GM18517 (cell line): ENCODE measurements at regions not wholly inside any gene's neighbourhood (a gene's known extent, or its start where the extent isn't known, plus 50 kb on each side); places are given as distances from the start of the nearest gene placed in this dataset.

Experiments
- ATAC-seq: cut with Tn5 transposase; IDR thresholded peaks from one replicate; pipeline ENCODE4 v1.9.1; 2021; ENCODE audit warnings: mild to moderate bottlenecking, moderate library complexity; ENCODE audit not compliant: unreplicated experiment

DNA sequence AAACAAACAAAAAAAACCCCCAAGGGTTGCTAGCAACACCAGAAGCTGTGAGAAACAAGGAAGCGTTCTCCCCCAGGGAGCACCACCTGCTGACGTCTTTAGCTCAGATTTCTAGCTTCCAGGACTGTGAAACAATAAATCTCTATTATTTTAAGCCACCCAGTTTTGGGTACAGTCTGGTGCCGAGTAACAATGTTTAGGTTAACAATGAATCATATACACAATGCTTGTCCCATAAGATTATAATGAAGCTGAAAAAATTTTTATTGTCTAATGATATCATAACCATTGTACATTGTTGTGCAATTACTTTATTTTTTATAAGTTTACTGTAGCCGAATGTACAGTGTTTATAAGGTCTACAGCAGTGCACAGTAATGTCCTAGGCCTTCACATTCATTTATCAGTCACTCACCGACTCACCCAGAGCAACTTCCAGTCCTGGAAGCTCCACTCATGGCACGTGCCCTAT, 72.1 kb upstream of the CAB39 start:
- no peak for ATAC-seq

DNA sequence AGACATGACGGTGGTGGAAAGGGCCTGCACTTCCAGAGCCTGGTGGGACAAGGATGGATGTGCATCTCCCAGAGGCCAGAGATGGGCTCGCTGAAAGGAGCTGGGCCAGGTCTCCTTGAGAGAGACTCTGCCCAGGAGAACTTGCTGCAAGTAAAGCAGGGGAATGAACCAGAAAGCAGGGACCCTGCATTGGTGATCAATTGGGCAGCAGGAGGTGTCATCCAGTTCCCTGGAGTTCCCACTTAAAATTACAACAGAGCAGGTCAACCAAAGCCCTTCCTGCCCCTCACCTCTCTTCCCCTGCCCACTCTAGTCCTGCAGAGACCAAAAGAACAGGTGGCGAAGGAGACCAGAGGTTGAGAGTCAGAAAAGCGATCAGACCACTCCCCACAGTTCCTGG, 69.7 kb upstream of the CAB39 start:
- no peak for ATAC-seq

DNA sequence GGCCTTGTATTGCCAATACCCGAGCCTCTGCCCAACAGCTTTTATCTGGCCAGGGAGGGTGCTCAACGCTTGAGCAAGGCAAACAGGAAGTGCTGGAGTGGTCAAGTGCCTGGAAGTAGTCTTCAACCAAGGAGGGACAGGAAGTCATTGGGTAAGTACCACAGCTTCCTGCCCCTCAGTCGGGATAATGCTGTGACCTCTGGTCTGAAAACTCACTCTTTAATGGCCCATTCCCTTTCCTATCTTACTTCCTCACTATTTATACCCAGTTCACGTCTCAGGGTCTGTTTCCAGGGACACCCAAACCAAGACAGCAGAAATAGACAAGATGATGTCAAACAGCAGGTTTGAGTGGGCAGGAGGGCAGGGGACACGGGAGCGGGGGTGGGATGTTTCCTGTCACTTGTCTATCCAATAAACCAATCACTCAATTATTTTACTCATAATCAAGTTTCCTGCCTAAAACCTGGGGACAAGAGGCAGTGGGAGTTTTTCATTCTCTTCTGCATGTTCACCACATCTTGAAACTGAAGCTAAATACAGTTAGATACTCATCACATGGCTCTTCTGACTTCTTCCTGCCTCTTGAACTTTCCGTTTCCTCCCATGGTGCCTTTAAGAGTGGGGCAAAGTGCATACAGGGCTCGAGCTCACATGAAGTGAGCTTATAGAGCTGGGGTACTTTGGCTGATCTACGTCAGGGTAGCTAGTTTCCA, 68.9 kb upstream of the CAB39 start:
- peak; percentile 78 for ATAC-seq

DNA sequence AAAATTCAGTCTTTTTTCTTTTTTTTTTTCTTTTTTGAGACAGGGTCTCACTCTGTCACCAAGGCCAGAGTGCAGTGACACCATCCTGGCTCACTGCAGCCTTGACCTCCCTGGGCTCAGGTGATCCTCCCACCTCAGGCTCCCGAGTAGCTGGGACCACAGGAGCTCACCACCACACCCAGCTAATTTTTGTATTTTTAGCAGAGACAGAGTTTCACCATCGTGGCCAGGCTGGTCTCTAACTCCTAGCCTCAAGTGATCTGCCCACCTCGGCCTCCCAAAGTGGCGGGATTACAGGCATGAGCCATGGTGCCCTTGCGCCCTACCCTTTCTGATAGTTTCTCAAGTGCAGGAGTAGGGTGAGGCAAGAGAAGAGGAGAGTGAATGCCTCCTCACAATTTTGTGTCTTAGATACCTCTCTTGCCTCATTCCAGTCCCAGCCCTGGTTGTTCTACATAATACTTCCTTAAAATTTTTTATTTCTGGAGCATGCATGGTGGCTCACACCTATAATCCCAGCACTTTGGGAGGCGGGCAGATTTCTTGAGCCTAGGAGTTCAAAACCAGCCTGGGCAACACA, 68.2 kb upstream of the CAB39 start:
- peak; percentile 33 for ATAC-seq

DNA sequence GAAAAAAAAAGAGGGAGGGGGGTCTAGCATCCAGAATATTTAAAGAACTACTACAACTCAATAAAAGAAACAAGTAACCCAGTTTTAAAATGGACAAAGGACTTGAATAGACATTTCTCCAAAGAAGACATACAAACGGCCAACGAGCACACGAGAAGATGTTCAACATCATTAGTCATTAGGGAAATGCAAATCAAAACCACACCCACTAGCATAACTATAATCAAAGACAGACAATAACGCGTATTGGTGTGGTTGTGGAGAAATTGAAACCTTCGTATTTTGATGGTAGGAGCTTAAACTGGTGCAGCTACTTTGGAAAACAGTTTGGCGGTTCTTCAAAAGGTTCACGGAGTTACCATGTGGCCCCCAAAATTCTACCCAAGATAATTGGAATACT, 64.3 kb upstream of the CAB39 start:
- no peak for ATAC-seq

DNA sequence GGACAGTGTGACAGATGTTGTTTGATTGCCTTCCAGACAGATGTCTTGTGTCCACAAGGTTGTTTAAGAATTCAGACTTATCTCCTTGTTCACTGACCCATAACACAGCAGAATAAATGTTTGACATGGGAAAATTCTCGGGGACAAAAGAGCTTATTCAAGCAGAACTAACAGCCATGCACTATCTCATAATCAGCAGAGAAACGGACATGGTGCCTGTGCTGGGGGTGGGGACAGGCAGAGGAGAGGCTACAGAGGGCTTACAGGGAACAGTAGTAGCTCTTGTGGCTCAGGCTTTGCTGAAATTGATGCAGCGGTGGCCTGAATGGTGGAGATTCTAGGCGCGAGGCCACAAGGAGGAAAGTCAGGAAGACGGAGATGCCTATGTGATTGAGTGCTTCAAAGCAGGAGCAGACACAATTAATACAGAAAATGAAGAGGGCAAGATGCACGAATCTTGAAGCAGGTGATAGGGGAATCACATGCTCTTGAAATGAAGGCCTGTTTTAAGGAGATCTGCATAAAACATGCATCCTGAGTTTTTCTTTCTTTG, 62.0 kb upstream of the CAB39 start:
- ATAC-seq: no peak

DNA sequence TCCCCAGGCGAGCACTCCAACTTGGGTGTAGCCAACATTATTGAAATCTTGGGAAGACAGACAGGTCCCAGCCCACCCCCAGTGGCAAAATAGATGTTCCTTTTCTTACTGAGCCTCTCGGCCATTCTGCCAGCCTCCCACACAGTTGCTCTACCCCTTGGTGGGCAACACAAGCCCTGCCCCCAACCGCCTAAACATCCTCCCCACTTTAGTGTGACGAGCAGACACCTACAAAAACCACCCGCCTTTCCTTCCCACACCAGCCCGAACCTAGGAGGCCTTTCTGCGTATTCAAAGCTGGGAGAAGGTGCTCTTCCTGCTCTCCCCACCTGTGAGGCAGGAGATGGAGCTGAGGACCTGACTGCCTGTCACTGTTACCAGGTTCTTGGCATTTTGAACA, 58.6 kb upstream of the CAB39 start:
- no peak for ATAC-seq

DNA sequence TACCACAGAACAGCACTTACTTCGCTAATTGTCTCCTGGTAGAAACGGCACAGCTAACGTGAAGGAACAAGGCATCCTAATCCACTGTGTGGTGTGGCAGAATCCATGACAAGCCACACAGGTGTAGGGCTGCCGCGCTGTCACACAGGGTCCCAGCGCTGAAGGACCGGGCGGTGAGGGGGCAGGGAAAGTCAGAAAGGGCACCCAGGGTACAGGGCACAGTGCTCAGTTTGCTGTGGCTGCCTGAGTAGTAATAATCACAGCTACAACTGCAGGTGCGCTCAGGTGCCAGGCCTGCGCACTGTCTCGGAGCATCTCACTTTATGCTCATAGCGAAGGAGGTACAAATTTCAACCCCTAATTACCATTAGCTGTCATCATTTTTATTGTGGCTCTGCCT, 55.2 kb upstream of the CAB39 start:
- ATAC-seq: no peak

DNA sequence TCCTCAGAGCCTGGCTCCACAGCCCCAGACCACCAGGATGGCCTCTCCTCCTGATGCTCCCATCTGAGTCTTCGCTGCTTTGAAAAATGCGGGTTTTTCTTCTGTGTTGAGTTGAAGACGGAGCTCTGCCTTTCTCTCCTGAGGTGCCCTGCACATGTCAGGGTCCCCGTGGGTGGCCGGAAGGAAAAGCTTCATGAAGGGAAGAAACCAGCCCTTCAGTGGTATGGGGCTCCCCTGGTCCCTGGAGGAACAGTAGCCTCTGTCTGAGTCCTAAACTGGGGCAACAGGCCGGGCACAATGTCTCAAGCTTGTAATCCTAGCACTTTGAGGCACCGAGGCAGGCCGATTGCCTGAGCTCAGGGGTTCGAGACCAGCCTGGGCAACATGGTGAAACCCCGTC, 54.7 kb upstream of the CAB39 start:
- ATAC-seq: no peak

DNA sequence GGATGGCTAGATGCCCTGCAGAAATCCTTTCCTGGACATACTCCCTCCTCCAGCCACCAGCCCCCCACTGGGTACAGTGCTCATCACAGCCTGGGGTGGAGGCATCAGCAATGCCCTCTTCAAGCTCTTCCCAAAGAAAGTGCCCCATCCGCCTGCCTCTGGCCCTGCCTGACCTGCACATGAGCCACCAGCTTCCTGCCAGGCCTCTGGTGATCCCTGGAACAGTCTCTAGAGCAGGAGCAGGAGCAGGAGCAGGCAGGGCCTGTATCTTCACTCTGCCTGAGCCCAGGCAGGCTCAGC, 54.1 kb upstream of the CAB39 start:
- ATAC-seq: no peak

DNA sequence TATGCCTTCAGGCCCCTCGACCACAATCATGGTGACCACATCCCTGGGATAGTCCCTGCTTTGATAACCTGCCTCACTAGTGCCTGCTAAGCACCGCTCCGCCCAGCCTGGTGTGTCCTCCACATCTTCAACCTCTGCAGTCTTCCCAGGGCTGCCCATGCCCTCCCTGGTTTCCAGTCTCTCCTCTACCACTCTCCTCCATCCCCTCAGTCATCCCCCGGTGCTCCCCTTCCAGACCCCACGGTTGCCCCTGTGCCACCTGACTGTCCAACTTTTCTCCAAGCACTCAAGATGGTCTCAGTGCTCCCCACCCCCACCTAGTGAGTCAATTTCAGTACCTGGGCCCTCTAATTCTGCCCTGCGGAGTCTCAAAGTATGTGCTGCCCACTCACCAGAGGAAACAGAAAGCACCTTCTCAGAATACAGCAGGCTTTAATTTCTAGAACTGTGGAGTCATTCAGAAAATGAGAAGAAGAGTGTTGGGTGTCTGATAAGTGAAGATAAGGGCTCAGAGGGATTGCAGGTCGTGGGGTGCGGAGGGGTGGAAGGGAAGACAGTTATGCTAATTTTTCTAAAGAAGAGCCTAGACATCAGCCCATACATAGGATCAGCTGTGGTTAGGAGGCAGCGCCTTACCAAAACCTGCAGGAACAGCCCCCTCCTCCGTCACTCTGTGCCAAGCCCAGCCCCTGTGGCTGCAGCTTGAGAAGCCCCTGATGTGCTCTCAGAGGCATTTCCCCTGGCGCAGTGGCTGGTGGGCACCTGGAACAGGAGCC, 53.6 kb upstream of the CAB39 start:
- peak; percentile 60 for ATAC-seq

DNA sequence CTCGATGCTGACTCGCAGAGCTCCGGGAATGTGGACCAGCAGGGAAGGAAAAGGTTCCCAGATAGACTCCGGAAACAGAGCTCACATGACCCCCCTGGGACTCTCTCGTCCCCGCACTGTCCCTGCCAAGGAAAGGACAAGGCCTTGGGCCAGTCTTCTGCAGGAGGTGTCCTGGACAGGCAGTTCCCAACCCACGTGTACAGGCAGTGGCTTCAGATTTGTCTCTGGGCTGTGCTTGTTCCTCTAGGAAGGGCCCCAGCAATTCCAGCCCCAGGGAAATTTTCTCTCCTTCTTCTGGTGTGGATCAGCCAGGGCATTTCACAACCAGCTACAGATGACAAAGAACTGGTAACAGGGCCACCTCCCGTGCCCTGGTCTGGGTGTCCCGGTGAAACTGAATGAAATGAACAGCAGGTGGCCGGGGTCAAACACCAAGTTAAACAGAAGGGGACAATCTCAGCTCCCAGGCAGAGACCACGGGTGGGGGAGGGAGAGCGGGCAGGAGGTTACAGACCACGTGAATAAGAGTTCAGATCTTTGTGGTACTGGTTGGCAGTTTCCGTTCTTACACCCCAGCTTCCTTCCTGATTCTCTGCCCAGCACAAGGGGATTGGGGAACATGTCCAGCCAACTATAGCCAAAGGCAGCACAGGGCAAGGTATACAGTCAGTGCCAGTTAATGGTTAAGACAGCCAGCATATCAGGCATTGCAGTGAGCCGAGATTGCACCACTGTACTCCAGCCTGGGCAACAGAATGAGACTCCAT, 52.2 kb upstream of the CAB39 start:
- ATAC-seq: no peak

DNA sequence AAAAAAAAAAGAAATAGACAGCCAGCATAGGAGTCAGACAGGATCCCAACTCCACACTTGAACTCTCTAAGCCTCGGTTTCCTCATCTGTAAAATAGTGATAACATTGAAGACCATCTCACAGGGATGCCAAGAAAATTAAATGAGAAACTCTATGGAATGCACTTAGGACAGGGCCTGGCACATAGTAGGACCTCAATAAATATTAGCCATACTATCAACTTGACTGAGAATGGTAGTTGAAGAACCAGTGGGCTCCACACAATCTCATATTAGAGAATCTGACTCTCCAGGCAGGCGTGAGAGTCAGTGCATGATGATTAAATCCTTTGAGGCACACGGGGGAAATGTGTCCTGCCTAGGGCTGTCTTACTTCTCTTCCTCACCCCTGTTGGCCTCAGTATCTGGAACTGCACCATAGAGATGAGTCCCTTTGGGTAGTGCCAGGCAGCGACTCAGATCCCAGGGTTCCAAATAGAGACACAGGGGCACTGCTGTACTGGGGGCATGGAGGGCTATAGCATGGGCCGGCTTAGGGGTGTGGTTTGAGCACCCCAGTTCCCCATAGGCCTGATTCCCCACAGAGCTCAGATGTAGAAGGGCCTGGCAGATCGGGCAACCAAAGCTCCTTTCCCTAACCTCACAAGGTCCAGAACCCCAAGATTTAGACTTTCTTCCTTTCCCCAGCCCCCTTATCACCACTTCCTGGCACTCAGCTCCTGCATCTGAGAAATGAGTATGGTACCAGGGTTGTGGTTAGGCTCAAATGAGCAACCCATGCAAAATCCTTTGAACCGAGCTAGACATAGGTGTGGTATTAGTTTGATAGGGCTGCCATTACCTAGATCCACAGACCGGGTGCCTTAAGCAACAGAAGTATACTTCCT, 51.3 kb upstream of the CAB39 start:
- ATAC-seq: peak; percentile 39
